Caco-2 (cell line): ENCODE measurements at regions not wholly inside any gene's neighbourhood (a gene's known extent, or its start where the extent isn't known, plus 50 kb on each side); places are given as distances from the start of the nearest gene placed in this dataset.
"Not testable (repeated sequence)": the region's sequence is repeated elsewhere in the genome, so short reads cannot be mapped to it uniquely, and the experiment has no call there.

ENCODE experiments used
- BruUV-seq: library from RNA; stranded (reverse); fragments of 400-500 nt; replicated peaks from 2 replicates; lab custom pipeline; 2021; lab: Mats Ljungman, UMichigan
- CTCF ChIA-PET: fragments of 300-600 bp; sonication (Branson Sonifier 250); formaldehyde crosslinking; loops from one replicate; lab custom pipeline; 2022; ENCODE audit warnings: antibody characterized with exemption; lab: Charles Lee
- POLR2A ChIA-PET: fragments of 300-600 bp; sonication (Branson Sonifier 250); formaldehyde crosslinking; loops from one replicate; lab custom pipeline; 2022; ENCODE audit warnings: antibody characterized with exemption; lab: Charles Lee
- DNase-seq, 2 experiments: peaks; one replicate each; pipeline versions ENCODE4 v3.0.0 to v3.0.0-alpha.2; 2020 to 2022
- H3K27me3 ChIP-seq: replicated peaks from 2 replicates; pipeline ENCODE4 v1.6.0; 2011; ENCODE audit warnings: low read length; ENCODE audit not compliant: control insufficient read depth, insufficient read depth
- H3K36me3 ChIP-seq: 2 replicates; pipeline ENCODE4 v1.5.1; 2011; ENCODE audit warnings: low read length; ENCODE audit not compliant: control insufficient read depth, insufficient read depth
- H3K4me1 ChIP-seq: fragments of 250-450 bp; sonication (Bioruptor Pico); 2 replicates; pipeline ENCODE4 v1.5.1; 2020; ENCODE audit warnings: mild to moderate bottlenecking
- H3K4me3 ChIP-seq: 2 replicates; pipeline ENCODE4 v1.5.1; 2011; ENCODE audit warnings: low read depth, mild to moderate bottlenecking, control low read depth, low read length
- H3K9me3 ChIP-seq: fragments of 250-450 bp; sonication (Bioruptor Pico); 2 replicates; pipeline ENCODE4 v1.5.1; 2020; ENCODE audit warnings: mild to moderate bottlenecking, moderate library complexity
- H3K27ac Mint-ChIP-seq: one replicate; pipeline ENCODE4 v1.8.0; 2022; ENCODE audit warnings: mixed read lengths; ENCODE audit not compliant: unreplicated experiment
- H3K27me3 Mint-ChIP-seq: one replicate; pipeline ENCODE4 v1.8.0; 2022; ENCODE audit warnings: mixed read lengths; ENCODE audit not compliant: insufficient read depth, unreplicated experiment
- H3K36me3 Mint-ChIP-seq: one replicate; pipeline ENCODE4 v1.8.0; 2022; ENCODE audit warnings: mild to moderate bottlenecking, mixed read lengths; ENCODE audit not compliant: insufficient read depth, unreplicated experiment
- H3K4me1 Mint-ChIP-seq: one replicate; pipeline ENCODE4 v1.8.0; 2022; ENCODE audit warnings: low read depth, mixed read lengths; ENCODE audit not compliant: unreplicated experiment
- H3K4me3 Mint-ChIP-seq: one replicate; pipeline ENCODE4 v1.8.0; 2022; ENCODE audit warnings: mild to moderate bottlenecking, moderate library complexity, mixed read lengths; ENCODE audit not compliant: unreplicated experiment
- H3K9me3 Mint-ChIP-seq: one replicate; pipeline ENCODE4 v1.8.0; 2022; ENCODE audit warnings: mixed read lengths; ENCODE audit not compliant: unreplicated experiment
- CTCF ChIP-seq, 2 experiments: fragments of 200-600 bp in 1 of 2; IDR thresholded peaks; 1 replicate in 1 of 2; 2 replicates in 1 of 2; pipeline versions ENCODE4 v1.5.1 to v1.8.0; 2011 to 2022; ENCODE audit warnings: antibody characterized with exemption in 1 of 2, control low read depth in 1 of 2, inconsistent platforms in 1 of 2, low read depth in 1 of 2, low read length in 1 of 2, mild to moderate bottlenecking in 1 of 2, moderate library complexity in 1 of 2; ENCODE audit not compliant: insufficient read depth in 1 of 2, severe bottlenecking in 1 of 2, unreplicated experiment in 1 of 2
- intact Hi-C: fragments of 100-400 bp; cut with micrococcal nuclease; formaldehyde crosslinking; loops from one replicate; pipeline ENCODE4 v1.10.0; 2022; ENCODE audit not compliant: unreplicated experiment

GRCh38 chr1:229170778-229171505, 100.0 kb upstream of the RAB4A start:
- no peak for TF ChIP-seq CTCF (IDR thresholded peaks at IDR 0.05; ENCODE audit: insufficient read depth in 1 of 2, low read depth in 1 of 2, low read length in 1 of 2, severe bottlenecking in 1 of 2, unreplicated experiment in 1 of 2)
- ChIA-PET POLR2A (no interaction called here), CTCF (no interaction called here)
- intact Hi-C loops, result no loop called here
- Histone ChIP-seq H3K36me3 (no peaks in the 10 kb centered on the region), H3K27me3 (no peaks in the 10 kb centered on the region), H3K4me3 (no peak overlapping the region), H3K9me3 (no peaks in the 10 kb centered on the region), H3K4me1 (0 out of 2 replicates have a peak, but pooled peaks cover 7% of the 10 kb centered on the region)
- Mint-ChIP-seq H3K4me3 (no peak overlapping the region), H3K27ac (no peak overlapping the region), H3K36me3 (no peaks in the 10 kb centered on the region), H3K4me1 (peaks cover 6% of the 10 kb centered on the region), H3K9me3 (no peaks in the 10 kb centered on the region), H3K27me3 (no peaks in the 10 kb centered on the region)
- no TSS peak for BruUV-seq
- no peak for DNase-seq

GRCh38 chr1:229171934-229172333, 99.0 kb upstream of the RAB4A start:
- DNase-seq, result peak in 1 of 2 experiments; percentile 12
- Mint-ChIP-seq H3K4me1 (peaks cover 6% of the 10 kb centered on the region), H3K27me3 (no peaks in the 10 kb centered on the region), H3K36me3 (no peaks in the 10 kb centered on the region), H3K4me3 (no peak overlapping the region), H3K27ac (no peak overlapping the region), H3K9me3 (no peaks in the 10 kb centered on the region)
- Histone ChIP-seq H3K36me3 (no peaks in the 10 kb centered on the region), H3K27me3 (no peaks in the 10 kb centered on the region), H3K9me3 (no peaks in the 10 kb centered on the region), H3K4me1 (0 out of 2 replicates have a peak, but pooled peaks cover 7% of the 10 kb centered on the region), H3K4me3 (no peak overlapping the region)
- ChIA-PET CTCF (no interaction called here), POLR2A (no interaction called here)
- no TSS peak for BruUV-seq
- intact Hi-C loops, result no loop called here
- no peak for TF ChIP-seq CTCF (IDR thresholded peaks at IDR 0.05; ENCODE audit: insufficient read depth in 1 of 2, low read depth in 1 of 2, low read length in 1 of 2, severe bottlenecking in 1 of 2, unreplicated experiment in 1 of 2)

DNA sequence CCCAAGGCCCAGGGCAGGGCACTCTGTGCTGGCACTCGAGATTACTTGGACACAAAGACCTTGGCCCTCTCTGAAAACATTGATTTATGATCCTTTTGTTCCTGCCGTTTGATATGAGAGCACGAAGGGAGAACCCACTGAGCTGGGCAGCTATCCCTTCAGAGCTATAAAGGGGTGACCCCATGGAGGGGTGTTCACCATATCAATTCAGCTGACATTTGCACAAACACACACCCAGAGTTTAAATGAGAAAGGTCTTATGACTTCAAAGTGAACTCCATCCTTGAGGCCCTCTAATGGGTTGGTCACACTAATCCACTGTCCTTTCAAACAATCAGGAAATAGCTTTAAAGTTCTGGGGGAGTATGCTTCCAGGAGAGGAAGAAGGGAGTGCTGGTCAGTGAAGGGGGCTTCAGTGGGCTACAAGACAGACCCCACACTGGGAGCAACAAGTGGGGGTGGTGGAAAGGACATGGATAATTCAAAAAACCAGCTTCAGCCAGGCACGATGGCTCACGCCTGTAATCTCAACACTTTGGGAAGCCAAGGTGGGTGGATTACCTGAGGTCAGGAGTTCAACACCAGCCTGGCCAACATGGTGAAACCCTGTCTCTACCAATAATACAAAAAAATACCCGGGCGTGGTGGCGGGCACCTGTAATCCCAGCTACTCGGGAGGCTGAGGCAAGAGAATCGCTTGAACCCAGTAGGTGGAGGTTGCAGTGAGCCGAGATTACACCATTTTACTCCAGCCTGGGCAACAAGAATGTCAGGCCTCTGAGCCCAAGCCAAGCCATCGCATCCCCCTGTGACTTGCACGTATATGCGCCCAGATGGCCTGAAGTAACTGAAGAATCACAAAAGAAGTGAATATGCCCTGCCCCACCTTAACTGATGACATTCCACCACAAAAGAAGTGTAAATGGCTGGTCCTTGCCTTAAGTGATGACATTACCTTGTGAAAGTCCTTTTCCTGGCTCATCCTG, 97.1 kb upstream of the RAB4A start:
- BruUV-seq, H3K36me3 Mint-ChIP-seq, H3K27me3 ChIP-seq, CTCF ChIA-PET, POLR2A ChIA-PET, H3K4me3 ChIP-seq, H3K27ac Mint-ChIP-seq, H3K9me3 Mint-ChIP-seq, H3K36me3 ChIP-seq, intact Hi-C loops, H3K9me3 ChIP-seq, H3K4me1 ChIP-seq, H3K4me1 Mint-ChIP-seq, DNase-seq, H3K27me3 Mint-ChIP-seq, H3K4me3 Mint-ChIP-seq: not testable (repeated sequence)

DNA sequence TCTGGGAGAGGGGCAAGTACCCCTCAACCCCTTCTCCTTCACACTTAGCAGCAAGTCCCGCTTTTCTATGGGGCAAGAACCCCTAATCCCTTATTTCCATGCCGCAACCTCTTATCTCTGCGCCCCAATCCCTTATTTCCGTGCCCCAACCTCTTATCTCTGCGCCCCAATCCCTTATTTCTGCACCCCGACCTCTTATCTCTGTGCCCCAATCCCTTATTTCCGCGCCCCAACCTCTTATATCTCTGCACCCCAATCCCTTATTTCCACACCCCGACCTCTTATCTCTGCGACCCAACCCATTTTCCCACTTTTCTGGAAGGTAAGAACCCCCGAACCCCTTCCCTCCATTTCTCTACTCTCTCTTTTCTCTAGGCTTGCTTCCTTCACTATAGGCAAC, 95.6 kb upstream of the RAB4A start:
- H3K4me1 Mint-ChIP-seq, H3K4me3 Mint-ChIP-seq, H3K27me3 ChIP-seq, H3K36me3 ChIP-seq, POLR2A ChIA-PET, H3K9me3 ChIP-seq, H3K9me3 Mint-ChIP-seq, H3K36me3 Mint-ChIP-seq, CTCF ChIA-PET, H3K4me1 ChIP-seq, DNase-seq, intact Hi-C loops, H3K4me3 ChIP-seq, H3K27me3 Mint-ChIP-seq, H3K27ac Mint-ChIP-seq, BruUV-seq: not testable (repeated sequence)

DNA sequence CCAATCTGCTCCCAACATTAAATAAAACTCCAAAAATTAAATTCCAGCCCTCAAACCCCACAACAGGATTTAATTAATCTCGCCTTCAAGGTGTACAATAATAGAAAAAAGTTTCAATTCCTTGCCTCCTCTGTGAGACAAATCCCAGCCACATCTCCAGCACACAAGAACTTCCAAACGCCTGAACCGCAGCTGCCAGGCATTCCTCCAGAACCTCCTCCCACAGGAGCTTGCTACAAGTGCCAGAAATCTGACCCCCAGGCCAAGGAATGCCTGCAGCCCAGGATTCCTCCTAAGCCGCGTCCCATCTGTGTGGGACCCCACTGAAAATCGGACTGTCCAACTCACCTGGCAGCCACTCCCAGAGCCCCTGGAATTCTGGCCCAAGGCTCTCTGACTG, 94.5 kb upstream of the RAB4A start:
- H3K27me3 ChIP-seq, H3K36me3 Mint-ChIP-seq, H3K4me1 ChIP-seq, H3K9me3 Mint-ChIP-seq, intact Hi-C loops, H3K27ac Mint-ChIP-seq, H3K4me3 Mint-ChIP-seq, H3K9me3 ChIP-seq, H3K4me3 ChIP-seq, BruUV-seq, H3K27me3 Mint-ChIP-seq, POLR2A ChIA-PET, H3K4me1 Mint-ChIP-seq, H3K36me3 ChIP-seq: not testable (repeated sequence)
- CTCF ChIA-PET, result interaction anchor here (0.6 kb wide), 1 partner anchor 274 kb away, joined by 3 read pairs; no protein-coding TSS in a partner anchor
- DNase-seq, result peak in 1 of 2 experiments; percentile 45
